ENCODE measurements at regions not wholly inside any gene's neighbourhood (a gene's known extent, or its start where the extent isn't known, plus 50 kb on each side); places are given as distances from the start of the nearest gene placed in this dataset.

DNA sequence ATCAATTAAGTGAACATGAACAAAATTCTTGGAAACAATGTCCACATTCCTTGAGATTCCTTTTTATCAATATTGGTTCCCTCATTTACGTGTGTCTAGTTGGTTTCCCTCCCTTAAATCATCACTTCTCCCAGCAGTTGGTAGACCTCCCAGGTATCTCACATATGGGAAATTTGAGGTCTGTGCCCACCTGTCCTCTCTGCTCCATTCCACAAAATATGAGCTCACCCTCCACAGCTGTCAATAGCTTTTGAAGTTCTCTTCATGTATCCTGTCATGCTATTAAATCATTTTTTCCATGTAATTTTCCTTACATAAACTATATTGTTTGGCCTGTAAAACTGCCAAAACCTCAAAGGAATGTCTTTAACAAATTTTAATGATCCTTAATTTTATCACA lies 992.2 kb upstream of the ACVR2A start:
- TF ChIP-seq, protein P1, sequence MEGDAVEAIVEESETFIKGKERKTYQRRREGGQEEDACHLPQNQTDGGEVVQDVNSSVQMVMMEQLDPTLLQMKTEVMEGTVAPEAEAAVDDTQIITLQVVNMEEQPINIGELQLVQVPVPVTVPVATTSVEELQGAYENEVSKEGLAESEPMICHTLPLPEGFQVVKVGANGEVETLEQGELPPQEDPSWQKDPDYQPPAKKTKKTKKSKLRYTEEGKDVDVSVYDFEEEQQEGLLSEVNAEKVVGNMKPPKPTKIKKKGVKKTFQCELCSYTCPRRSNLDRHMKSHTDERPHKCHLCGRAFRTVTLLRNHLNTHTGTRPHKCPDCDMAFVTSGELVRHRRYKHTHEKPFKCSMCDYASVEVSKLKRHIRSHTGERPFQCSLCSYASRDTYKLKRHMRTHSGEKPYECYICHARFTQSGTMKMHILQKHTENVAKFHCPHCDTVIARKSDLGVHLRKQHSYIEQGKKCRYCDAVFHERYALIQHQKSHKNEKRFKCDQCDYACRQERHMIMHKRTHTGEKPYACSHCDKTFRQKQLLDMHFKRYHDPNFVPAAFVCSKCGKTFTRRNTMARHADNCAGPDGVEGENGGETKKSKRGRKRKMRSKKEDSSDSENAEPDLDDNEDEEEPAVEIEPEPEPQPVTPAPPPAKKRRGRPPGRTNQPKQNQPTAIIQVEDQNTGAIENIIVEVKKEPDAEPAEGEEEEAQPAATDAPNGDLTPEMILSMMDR (IDR thresholded peaks at IDR 0.05), result no peak
- TF ChIP-seq EZH2 (IDR thresholded peaks at IDR 0.05; ENCODE audit: borderline replicate concordance, insufficient read depth, low read depth, low read length, poor library complexity, severe bottlenecking), result no peak
